ENCODE measurements at regions not wholly inside any gene's neighbourhood (a gene's known extent, or its start where the extent isn't known, plus 50 kb on each side); places are given as distances from the start of the nearest gene placed in this dataset.

DNA sequence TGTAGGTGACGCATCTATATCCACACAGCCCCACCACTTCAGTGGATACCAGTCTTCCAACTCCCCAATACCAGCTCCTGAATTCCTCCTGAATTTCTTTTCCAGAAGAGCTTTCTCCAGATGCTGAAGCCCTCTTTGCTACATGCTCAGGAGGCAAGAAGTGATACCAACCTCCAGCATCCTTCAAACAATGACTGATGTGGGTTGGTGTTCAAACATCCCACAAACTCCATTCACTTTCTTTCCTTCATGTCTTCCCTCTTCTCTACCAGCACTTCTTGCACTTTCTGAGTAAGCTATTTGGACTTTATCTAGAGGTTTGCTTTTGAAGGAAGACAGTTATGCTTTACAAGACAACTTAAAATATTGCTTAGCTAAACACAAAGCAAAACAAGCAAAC is 179.9 kb upstream of the RORB start:
- no peak for TF ChIP-seq CTCF (IDR thresholded peaks at IDR 0.05)
- no peak for TF ChIP-seq EZH2phosphoT487 (IDR thresholded peaks at IDR 0.05)
- TF ChIP-seq EZH2 (IDR thresholded peaks at IDR 0.05): no peak
- no peak overlapping the region for H3K27ac Mint-ChIP-seq
- no peaks in the 10 kb centered on the region for H3K27me3 ChIP-seq
- H4K20me1 ChIP-seq (ENCODE audit: low read depth): no peaks in the 10 kb centered on the region
- H3K4me1 ChIP-seq: peaks cover 6% of the 10 kb centered on the region
- no peak overlapping the region for H3K27ac ChIP-seq
- H3K27me3 Mint-ChIP-seq (ENCODE audit: insufficient read depth, low read depth): no peaks in the 10 kb centered on the region
- no peak for DNase-seq (ENCODE audit: low spot score)
- no peaks in the 10 kb centered on the region for H3K36me3 Mint-ChIP-seq
- no peak overlapping the region for H3K4me3 ChIP-seq
- H3F3A ChIP-seq (ENCODE audit: low read depth): no peaks in the 10 kb centered on the region
- no peaks in the 10 kb centered on the region for H3K79me2 ChIP-seq (ENCODE audit: low read depth)
- H3K4me1 Mint-ChIP-seq: no peaks in the 10 kb centered on the region
- H3K4me3 Mint-ChIP-seq: no peak overlapping the region
- no peak overlapping the region for H2AFZ ChIP-seq (replicated peaks)
- H3K9me3 ChIP-seq (ENCODE audit: low read depth): no peaks in the 10 kb centered on the region
- no peak overlapping the region for H3K9ac ChIP-seq
- H3K36me3 ChIP-seq: peaks cover 5% of the 10 kb centered on the region
- no peak overlapping the region for H3K4me2 ChIP-seq
- H3K9me3 Mint-ChIP-seq: peaks cover 3% of the 10 kb centered on the region

DNA sequence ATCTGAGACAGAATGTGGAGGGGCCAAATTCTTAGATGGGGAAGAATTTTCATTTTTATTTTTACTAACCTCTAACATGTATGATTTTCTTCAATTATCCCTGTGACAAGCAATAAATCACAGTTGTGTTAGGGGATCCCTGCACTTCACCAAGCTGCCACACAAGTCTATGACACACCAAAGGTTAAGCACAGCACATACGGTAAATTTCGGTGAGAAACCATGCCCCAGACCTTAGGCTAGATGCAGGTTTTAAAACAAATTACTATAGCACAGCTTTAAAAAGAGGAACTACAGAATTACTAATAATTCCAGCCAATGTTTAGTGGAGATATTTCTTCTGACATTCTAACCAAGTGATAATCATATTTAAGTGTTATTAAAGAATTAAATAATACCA is 175.7 kb upstream of the RORB start:
- no peaks in the 10 kb centered on the region for H3F3A ChIP-seq (ENCODE audit: low read depth)
- no peak overlapping the region for H3K4me3 ChIP-seq
- H4K20me1 ChIP-seq (ENCODE audit: low read depth): no peaks in the 10 kb centered on the region
- H2AFZ ChIP-seq (replicated peaks): no peak overlapping the region
- peaks cover 13% of the 10 kb centered on the region for H3K4me1 ChIP-seq
- H3K79me2 ChIP-seq (ENCODE audit: low read depth): no peaks in the 10 kb centered on the region
- no peak for DNase-seq (ENCODE audit: low spot score)
- H3K36me3 ChIP-seq: no peaks in the 10 kb centered on the region
- H3K27me3 ChIP-seq: no peaks in the 10 kb centered on the region
- TF ChIP-seq EZH2phosphoT487 (IDR thresholded peaks at IDR 0.05) (no peak), CTCF (IDR thresholded peaks at IDR 0.05) (no peak), EZH2 (IDR thresholded peaks at IDR 0.05) (no peak)
- Mint-ChIP-seq H3K4me3 (no peak overlapping the region), H3K36me3 (no peaks in the 10 kb centered on the region), H3K27ac (no peak overlapping the region), H3K9me3 (no peaks in the 10 kb centered on the region), H3K4me1 (peaks cover 6% of the 10 kb centered on the region), H3K27me3 (ENCODE audit: insufficient read depth, low read depth) (no peaks in the 10 kb centered on the region)
- no peak overlapping the region for H3K4me2 ChIP-seq
- no peak overlapping the region for H3K27ac ChIP-seq
- no peak overlapping the region for H3K9ac ChIP-seq
- no peaks in the 10 kb centered on the region for H3K9me3 ChIP-seq (ENCODE audit: low read depth)

- H3K4me2 ChIP-seq: peak overlapping the region; percentile 35
- no peak overlapping the region for H3K27ac ChIP-seq
- H3K27me3 ChIP-seq: no peaks in the 10 kb centered on the region
- Mint-ChIP-seq H3K36me3 (no peaks in the 10 kb centered on the region), H3K27me3 (ENCODE audit: insufficient read depth, low read depth) (no peaks in the 10 kb centered on the region), H3K9me3 (no peaks in the 10 kb centered on the region), H3K4me1 (peaks cover 8% of the 10 kb centered on the region), H3K27ac (no peak overlapping the region), H3K4me3 (no peak overlapping the region)
- no peak overlapping the region for H2AFZ ChIP-seq (replicated peaks)
- no peaks in the 10 kb centered on the region for H4K20me1 ChIP-seq (ENCODE audit: low read depth)
- no peaks in the 10 kb centered on the region for H3F3A ChIP-seq (ENCODE audit: low read depth)
- no peaks in the 10 kb centered on the region for H3K36me3 ChIP-seq
- peak; percentile 8 for DNase-seq (ENCODE audit: low spot score)
- no peaks in the 10 kb centered on the region for H3K9me3 ChIP-seq (ENCODE audit: low read depth)
- peaks cover 13% of the 10 kb centered on the region for H3K4me1 ChIP-seq
- TF ChIP-seq EZH2 (IDR thresholded peaks at IDR 0.05): no peak
- TF ChIP-seq CTCF (IDR thresholded peaks at IDR 0.05): no peak
- no peak for TF ChIP-seq EZH2phosphoT487 (IDR thresholded peaks at IDR 0.05)
- no peak overlapping the region for H3K4me3 ChIP-seq
- H3K79me2 ChIP-seq (ENCODE audit: low read depth): no peaks in the 10 kb centered on the region
- H3K9ac ChIP-seq: no peak overlapping the region
Observed at GRCh38 chr9:74322661-74323314, 174.3 kb upstream of the RORB start.
